Mesenteric fat pad (tissue), 1 donor: ENCODE measurements at regions not wholly inside any gene's neighbourhood (a gene's known extent, or its start where the extent isn't known, plus 50 kb on each side); places are given as distances from the start of the nearest gene placed in this dataset.

Experiments
- DNase-seq: peaks from one replicate; pipeline ENCODE4 v3.0.0-alpha.2; 2020; ENCODE audit warnings: low spot score
- donor health status: DM: yes; HTN: yes; CAD: no.

DNA sequence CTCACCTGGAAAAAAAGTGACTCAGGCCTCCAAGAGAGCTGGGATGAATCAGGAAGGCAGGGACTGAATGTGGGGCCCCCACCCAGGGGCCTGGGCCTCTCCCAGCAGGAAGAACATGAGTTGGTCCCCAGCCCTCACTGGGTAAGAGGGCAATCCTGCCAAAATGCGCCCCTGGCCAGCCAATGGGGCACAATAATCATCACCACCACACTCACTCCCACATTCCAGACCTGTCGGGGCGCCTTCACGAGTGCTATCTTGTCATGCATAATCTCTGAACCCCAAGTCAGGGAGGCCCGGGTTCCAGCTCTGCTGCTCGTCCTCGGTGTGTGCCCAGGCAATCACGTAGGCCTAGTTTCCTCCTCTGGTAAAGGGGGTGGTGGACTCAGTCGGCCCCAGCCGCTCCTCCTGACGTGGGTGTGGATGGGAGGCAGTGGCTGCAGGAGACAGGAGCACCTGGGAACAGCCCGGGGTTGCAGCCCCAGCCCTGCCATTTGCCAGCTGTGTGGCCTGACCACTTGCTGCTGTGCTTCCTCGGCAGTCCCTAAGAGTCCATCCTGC lies 115.1 kb downstream of the CYP26B1 start:
- peak; percentile 87 for DNase-seq

DNA sequence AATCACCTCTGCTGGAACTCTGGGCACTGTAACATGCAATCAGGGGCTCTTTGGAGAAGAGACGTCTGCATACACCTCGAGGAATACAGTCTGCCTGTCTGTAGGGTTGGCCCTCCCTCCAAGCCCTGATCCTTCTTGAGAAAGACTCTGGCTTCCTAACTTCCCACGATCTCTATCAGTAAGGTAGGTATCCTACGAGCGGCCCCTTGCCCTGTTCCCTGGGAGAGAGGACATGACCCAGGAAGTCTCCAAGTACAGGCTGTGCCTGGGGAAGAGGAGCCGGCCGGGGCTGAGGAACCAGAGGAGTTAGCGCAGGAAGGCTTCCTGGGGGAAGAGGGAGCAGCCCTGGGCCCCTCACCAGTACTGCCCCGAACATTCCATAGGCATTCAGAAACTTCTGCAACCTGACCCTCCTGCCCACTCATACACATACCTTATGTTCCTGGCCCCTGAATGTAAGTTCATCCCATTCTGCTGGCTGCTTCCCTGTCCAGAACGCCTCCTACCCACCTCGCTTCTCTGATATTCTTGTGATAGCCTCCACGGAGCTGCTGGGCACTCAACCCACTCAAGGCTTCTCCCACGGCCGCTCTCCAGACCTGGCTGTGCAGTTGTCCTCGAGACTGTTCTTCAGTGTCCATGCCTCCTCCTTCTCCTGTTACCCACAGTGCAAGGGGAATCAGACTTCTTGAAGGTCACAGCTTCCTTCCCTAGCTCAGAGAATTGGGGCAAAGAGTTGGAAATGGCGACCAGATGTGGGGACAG lies 116.1 kb downstream of the CYP26B1 start:
- DNase-seq, result peak; percentile 85

DNA sequence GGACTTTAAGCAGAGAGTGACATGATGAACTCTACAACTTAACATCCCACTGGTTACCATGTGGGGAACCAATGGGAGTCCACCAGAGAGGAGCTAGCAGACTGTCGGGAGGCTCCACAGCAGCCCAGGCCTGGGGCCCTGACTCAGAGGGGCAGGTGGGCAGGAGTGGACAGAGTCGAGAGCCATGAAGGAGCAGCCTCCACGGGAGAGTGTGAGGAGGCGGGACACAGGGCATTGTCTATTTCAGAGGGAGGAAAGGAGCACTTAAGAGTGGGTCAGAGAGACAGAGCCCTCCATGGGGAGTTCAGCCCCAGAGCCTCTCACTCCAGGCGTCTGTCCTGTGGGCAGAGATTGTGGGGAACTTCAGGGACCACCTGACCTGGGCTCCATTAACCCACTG lies 118.7 kb downstream of the CYP26B1 start:
- peak; percentile 76 for DNase-seq

DNA sequence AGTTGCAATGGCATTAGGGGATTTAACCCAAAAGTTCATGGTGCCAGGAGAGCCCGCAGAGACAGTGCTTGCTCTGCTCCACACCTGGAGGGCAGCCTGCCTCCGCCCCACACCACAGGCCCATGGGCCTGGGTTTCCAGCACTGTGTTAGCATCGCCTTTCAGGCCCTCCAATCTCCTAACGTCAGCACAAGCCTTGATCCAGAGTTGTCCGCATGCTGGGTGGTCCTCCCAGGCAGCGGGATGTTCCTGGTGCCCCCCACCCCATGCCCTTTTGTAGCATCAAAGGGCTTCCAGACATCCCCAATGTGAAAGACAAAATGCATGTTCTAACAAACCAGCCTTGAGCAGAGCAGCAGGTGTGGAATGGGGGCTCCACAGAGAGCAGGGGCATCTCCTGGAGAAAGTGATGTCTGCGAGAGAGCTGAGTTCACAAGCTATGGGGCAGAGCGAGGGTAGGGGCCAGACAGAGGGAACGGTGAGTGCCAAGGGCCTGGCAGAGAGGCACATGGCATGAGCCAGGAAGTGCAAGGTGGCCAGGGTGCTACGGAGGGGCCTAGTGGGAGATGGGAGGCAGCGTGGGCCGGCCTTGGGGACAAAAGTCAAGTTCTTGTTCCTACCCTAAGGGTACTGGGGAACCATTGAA lies 119.2 kb downstream of the CYP26B1 start:
- peak; percentile 80 for DNase-seq

DNA sequence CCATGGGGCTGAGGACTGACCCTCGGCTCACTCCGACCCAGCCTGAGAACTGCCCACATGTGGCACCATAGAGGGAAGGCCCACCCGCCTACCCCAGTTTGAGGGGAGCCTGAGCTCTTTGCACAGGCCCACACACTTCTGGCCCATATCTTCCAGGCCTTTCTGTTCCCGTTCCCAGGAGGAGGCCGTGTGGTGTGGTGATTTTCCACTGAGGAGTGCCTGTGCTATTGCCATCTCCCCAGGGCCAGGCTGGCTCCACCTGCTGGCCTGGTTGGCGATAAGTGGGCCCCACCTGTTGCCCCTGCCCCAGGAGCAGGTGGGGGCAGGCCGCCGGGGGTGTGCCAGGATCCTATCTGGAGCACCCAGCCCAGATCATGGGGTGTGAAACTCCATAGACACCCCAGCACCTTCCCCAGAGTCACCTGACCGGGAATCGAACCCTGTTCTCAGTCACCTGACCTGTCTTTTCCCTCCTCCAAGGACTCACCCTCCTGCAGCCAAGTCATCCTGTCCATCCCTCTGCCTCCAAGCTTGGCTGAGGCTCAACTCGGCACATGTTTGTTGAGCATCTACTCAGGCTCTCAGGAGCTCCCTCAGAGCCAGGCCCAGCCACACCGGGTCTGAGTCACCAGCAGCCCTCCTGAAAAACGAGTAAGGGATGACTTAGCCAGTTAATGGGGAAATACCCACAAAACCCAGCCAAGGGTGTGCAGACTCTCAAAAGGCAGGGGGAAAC lies 120.1 kb downstream of the CYP26B1 start:
- DNase-seq, result peak; percentile 82

DNA sequence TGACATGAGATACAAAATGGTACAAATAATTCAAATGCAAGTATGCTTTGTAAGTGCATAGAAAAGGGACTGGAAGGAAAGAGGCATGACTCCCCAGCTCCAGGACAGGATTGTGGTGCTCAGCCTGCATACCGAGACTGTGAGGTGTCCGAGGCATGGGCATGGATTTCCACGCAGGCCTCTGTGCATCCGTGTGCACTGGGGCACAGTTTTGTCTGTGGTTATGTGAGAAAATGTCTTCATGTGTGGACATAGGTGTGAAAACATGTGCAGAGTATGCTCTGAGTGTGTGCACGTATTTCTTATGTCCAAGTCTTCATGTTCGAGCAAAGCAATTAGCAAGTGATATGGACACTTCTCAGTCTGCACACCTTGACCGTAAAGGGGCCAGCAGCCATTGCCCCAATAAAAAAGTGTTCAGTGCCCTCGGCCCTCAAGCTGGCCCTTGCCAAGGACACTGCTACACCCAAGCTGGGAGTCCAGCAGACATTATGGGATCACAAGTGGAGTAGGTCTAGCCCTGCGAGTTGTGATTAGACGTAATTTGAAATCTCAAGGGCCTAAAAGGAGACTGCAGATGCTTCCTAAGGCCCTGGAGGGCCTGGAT lies 120.7 kb downstream of the CYP26B1 start:
- DNase-seq, result peak; percentile 59

DNA sequence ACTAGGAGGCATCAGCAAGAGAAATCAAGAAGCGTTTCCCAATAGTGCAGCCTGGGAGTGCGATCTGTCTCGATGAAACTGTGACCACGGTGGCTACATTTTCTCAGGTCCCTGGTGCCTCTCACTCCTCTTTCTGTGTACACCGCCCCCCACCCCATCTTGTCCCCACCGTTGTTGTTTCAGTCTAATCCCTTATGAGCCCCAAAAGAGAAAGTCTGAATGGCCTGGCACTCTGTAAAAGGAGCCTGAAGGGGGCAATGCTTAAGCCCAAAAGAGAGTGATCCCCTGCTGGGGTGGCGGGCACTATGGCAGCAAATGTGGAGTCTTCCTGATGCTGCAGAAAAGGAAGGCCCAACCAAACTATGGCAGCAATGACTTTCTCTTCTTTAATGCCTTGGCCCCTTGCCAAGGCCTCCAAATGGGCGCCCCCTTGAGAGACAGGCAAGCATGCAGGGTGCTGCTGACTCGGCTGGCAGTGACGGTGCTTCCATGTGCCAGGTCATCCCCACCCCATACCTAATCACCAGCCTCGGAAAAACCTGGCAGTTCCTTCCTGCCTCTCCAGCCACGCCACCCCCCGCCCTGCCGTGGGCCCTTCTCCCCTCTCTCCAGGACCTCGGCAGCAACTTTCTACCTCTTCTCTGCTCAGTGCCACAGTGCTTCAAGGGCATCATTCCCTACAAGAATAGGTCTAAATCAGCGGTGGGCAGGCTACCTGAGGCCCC lies 123.0 kb downstream of the CYP26B1 start:
- peak; percentile 57 for DNase-seq

DNA sequence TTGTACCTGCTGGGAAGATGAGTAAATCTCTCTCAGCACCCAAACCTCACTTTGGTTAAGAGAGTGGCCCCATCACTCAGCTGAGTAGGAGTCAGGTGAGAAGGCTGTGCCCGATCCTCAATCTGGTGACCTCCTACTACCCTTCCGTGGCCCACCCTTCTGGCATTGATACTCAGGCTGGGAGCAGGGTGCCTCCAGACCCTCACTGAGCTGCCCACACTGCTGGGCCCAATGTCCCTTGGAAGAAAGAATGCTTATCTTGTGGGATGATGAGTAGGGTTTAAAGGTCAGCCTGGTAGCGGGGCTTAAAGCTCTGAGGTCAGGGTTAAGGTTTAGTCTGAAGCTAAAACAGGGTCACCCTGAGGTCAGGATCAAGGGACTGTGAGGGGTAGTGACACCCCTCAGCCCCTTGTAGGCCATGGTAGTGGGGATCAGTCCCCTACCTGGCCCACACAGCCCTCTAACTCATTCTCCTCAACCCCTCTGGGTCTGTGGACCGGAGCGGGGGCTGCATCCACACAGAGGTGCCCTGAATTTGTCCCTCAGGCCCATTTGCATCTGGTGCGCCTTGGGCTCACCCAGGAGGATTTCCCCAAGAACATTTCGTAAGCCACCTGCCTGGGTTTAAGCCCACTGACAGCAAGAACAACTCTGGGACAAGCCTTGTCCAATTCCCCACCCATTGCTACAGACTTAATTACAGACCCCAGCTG lies 123.8 kb downstream of the CYP26B1 start:
- peak; percentile 49 for DNase-seq

DNA sequence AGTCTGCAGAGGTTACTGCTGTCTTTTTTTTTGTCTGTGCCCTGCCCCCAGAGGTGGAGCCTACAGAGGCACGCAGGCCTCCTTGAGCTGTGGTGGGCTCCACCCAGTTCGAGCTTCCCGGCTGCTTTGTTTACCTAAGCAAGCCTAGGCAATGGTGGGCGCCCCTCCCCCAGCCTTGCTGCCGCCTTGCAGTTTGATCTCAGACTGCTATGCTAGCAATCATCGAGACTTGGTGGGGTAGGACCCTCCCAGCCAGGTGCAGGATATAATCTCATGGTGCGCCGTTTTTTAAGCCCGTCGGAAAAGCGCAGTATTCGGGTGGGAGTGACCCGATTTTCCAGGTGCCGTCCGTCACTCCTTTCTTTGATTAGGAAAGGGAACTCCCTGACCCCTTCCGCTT lies 126.3 kb downstream of the CYP26B1 start:
- DNase-seq, result peak; percentile 35

DNA sequence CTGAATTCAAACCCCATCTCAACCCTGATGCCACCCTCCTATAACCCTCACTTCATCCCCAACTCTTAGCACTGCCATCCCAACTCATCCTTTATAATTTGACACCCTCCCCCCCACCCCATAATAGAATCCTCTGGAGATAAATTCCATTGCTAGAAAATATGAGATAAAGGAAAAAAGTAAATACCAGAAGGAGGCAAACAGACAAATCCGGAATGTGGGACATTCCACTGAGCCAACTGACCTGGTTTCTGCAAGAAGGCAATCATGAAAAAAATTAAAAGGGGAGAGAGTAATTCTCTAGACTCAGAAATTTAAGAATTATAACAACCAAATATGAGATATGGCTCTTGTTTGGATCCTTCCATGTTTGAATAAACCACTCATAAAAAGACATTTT lies 132.4 kb downstream of the CYP26B1 start:
- no peak for DNase-seq

DNA sequence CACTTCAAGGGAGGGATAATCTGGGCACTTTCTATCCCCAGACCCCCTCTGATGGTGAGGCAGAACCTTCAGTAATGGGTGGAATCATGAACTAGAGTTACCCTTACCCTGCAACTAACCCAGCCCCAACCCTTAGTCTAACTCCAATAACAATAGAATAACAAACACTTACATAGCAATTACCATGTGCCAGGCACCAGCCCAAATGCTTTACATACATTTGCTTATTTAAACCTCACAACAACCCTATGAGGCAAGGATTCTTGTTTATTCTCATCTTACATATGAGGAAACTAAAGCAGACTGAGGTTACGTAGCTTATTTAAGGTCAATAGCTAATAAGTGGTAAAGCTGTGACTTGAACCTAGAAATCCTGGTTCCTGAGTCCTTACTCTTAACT lies 132.8 kb downstream of the CYP26B1 start:
- DNase-seq, result no peak

DNA sequence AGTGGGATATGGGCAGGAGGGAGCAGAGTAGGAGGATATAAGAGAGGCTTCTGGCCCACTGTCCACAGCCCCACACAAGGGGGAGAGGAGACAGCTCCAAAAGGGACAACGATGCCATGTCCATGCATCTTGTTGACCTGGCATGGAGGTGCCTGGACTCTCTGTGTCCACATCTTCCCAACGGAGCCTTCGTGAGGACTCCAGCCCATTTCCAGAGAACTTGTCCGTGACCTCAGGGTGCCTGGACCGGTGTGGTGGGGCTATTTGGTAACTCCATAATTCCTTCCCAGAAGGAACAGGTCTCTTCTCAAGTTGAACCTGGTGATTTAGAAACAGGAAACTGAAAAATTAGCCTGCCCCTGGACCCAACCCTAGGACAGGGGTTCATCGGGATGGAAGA lies 133.9 kb downstream of the CYP26B1 start:
- peak; percentile 80 for DNase-seq

DNA sequence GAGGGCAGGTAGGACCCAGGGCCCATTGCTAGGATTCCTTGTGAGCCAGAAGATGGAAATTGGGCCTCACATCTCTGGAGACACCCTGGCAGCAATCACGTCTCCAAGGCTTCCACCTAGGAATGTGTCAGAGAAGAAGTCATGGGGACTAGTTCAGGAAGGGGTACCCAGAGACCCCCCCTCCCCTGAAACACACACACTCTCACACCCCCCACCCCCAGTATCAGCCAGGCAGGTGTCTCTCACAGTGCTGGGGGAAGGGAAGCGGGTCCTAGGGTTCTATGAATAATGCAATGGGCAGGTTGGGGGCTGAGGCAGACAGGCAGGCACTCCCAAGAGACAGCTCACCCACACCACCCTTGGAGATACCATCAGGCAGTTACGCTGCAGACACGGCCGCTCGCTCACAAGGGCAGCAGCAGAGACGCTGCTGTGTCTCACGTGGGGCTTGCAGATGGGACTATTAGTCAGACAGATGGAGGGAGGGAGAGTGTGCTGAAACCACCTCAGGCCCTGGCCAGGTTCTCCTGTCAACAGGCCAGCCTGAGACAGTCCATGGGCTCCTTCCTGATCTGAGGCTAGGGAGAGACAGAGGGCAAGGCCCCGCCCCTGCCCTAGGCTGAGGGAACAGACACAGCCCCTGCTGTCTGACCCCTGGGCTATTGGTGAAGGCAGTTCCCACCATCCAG lies 134.6 kb downstream of the CYP26B1 start:
- peak; percentile 67 for DNase-seq

DNA sequence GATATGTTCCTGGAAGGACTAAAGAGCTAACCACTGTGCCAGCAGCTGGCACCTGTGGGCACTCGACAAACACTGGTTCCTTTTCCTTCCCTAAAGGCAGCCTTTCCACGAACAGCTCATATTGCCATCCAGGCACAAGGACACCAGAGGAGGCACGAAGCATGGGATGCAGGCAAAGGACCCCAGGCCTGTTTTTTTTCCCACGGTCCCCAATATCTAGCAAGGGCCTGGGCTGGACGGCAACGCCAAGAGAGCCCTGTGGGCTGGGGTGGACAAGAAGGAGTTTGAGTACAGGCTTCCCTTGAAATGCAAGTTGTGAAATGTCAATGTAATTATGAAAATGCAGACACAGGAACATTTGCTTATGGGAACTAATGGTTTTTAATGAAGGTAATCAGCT lies 135.9 kb downstream of the CYP26B1 start:
- no peak for DNase-seq

DNA sequence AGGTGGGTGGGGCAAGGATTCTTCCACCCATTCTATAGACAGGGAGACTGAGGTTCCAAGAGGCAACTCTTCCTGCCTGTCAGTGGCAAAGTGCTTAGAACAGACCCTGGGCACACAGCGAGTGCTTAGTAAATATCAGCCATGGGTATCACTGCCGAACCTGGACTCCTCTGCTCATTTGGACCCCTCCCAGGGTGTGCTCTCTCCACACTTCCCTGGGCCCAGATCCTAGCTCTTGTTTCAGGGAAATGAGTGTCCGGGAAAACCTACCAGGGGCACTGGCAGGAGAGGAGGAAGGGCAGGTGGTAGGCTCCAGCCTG lies 136.3 kb downstream of the CYP26B1 start:
- peak; percentile 53 for DNase-seq

DNA sequence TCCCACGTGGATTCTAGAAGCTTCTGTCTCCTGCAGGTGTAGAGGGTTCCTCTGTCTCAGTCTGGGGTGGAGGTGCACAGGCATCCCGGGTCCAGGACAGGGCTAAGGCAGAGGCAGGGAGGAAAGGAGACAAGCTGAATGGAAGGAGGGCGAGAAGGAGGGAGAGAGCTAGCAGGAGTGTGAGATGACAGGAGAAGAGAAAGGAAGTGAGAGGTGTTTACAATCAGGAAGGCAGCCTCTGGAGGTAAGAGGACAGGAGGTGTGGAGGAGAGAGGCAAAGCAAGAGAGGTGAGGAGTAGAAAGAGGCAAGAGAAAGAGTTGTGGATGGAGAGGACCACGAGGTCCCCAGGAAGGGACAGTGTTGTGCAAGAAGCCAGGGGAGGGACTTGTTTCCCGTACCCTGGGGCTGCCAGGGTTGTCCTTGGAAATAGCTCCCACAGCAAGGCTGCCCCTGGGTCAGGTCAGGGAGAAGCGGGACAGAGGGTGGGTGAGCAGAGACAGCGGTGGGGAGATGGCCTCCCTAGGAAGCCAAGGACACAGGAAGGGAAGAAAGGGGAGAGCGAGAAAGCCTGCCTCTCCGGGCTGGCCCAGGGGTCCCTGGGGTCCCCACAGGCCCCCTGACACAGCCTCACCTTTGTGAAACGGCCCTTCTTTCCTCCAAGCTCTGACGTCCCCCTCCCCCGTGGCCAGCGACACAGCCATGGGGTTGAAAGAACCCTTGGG lies 136.9 kb downstream of the CYP26B1 start:
- peak; percentile 59 for DNase-seq

DNA sequence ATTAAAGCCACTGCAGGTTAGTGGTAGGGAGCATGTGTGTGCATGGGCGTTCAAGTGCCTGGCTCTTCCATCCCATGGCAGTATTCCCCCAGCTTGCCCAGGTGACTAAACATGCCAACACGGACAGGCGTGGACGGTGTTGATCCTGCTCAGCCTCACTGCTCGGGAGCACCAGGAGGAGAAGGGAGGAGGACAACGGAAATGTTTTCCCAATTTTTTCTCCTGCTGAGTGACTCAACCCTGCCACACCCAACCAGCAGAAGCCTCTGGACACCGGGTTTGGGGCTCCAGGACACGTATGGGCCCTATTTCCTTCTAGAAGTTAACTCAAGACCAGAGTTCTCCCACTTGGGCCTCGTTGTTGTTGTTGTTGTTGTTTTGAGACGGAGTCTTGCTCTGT lies 139.1 kb downstream of the CYP26B1 start:
- DNase-seq, result peak; percentile 62

DNA sequence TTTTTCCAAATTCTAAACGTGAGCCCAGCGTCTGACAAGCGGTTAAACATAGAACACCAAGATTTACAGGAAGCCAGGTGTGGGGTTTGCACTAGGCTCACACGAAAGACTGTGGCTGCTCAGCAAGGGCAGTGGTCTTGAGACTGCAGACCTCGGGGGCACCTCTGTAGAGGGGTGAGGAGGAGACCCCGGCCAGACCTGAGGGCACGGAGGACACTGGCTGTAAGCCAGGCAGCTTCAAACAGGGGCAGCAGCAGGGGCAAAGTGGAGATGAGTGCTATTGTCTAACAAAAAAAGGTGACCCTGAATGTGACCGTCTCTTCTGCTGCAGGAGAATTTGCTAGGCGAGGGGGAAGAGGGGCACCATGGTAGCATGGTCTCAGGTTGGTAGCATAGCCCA lies 140.3 kb downstream of the CYP26B1 start:
- DNase-seq, result peak; percentile 37

DNA sequence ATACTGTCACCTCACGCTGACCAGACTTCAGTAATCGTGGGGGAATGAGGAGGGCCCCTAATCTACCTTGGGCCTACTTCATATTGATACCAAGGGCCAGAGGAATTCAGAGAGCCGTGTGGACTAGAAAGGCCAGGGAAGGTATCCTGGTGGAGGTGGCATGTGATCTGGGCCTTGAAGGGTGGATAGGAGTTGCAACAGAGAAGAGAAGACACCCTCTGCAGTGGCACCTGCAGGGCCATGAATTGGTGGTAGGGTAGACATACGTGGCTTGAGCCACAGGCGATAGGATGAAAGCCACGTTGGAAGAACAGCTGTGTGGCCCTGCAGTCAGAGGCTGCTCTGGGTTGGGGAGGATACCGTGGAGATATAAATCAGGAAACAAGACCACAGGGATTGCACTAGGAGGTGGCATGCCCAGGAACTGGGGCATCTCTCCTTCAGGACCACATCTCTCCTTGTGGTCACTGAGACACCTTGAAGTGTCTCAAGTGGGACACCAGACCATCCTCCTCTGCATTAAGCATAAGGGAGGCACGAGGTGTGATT lies 141.4 kb downstream of the CYP26B1 start:
- peak; percentile 64 for DNase-seq
